Hepatocyte (in vitro differentiated cells): ENCODE measurements at regions not wholly inside any gene's neighbourhood (a gene's known extent, or its start where the extent isn't known, plus 50 kb on each side); places are given as distances from the start of the nearest gene placed in this dataset.
"Not testable (repeated sequence)": the region's sequence is repeated elsewhere in the genome, so short reads cannot be mapped to it uniquely, and the experiment has no call there.

Source experiments
- EZH2 ChIP-seq: fragments of 200-600 bp; sonication (generic); IDR thresholded peaks from 2 replicates; pipeline ENCODE4 v1.6.1; 2016; ENCODE audit warnings: antibody characterized with exemption, mild to moderate bottlenecking, borderline replicate concordance
- TF ChIP-seq, protein P1 (sequence below): fragments of 200-600 bp; sonication (generic); IDR thresholded peaks from 2 replicates; pipeline ENCODE4 v1.5.1; 2016; ENCODE audit warnings: antibody characterized with exemption, mild to moderate bottlenecking; ENCODE audit not compliant: poor library complexity

GRCh38 chr15:24260854-24261253 lies 414.7 kb upstream of the NPAP1 start:
- not testable (repeated sequence) for TF ChIP-seq EZH2
- TF ChIP-seq, protein P1, sequence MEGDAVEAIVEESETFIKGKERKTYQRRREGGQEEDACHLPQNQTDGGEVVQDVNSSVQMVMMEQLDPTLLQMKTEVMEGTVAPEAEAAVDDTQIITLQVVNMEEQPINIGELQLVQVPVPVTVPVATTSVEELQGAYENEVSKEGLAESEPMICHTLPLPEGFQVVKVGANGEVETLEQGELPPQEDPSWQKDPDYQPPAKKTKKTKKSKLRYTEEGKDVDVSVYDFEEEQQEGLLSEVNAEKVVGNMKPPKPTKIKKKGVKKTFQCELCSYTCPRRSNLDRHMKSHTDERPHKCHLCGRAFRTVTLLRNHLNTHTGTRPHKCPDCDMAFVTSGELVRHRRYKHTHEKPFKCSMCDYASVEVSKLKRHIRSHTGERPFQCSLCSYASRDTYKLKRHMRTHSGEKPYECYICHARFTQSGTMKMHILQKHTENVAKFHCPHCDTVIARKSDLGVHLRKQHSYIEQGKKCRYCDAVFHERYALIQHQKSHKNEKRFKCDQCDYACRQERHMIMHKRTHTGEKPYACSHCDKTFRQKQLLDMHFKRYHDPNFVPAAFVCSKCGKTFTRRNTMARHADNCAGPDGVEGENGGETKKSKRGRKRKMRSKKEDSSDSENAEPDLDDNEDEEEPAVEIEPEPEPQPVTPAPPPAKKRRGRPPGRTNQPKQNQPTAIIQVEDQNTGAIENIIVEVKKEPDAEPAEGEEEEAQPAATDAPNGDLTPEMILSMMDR = not testable (repeated sequence)
